ENCODE measurements at regions not wholly inside any gene's neighbourhood (a gene's known extent, or its start where the extent isn't known, plus 50 kb on each side); places are given as distances from the start of the nearest gene placed in this dataset.

DNA sequence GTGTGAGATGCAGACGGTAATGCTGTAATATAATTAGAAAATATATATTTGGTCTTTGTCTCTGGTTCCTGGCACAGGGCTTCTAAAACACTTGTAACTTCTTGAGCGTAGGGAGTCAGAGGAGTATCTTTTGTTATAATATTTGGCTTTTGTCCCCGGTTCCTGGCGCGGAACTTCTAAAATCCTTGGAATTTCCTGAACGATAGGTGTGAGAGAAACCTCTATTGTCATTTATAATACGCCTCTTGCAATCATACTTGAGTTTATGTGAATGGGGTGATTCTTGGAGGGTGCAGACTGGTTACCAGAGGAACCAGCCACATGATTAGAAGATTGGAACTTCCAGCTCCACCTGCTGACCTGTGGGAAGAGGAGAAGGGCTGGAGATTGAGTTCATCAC is 54.1 kb upstream of the ZBED5 start:
- ChIA-PET POLR2A (interaction anchor here (0.7 kb wide), 1 partner anchor 11 kb away, joined by 3 read pairs; no protein-coding TSS in a partner anchor), CTCF (no interaction called here)
- TF ChIP-seq L3MBTL2 (conservative IDR thresholded peaks at IDR 0.05) (no peak), CTBP1 (IDR thresholded peaks at IDR 0.05; ENCODE audit: borderline replicate concordance) (no peak), PKNOX1 (IDR thresholded peaks at IDR 0.05) (no peak), LEF1 (IDR thresholded peaks at IDR 0.05; ENCODE audit: borderline replicate concordance) (no peak), ZNF384 (IDR thresholded peaks at IDR 0.05) (no peak), BHLHE40 (IDR thresholded peaks at IDR 0.05; ENCODE audit: borderline replicate concordance) (no peak), SP1 (IDR thresholded peaks at IDR 0.05) (no peak), FOXM1 (IDR thresholded peaks at IDR 0.05; ENCODE audit: borderline replicate concordance) (no peak), TARDBP (IDR thresholded peaks at IDR 0.05) (no peak), FOXK2 (IDR thresholded peaks at IDR 0.05) (no peak), NFRKB (IDR thresholded peaks at IDR 0.05) (no peak), ARNT (IDR thresholded peaks at IDR 0.05) (no peak), FOXA1 (IDR thresholded peaks at IDR 0.05) (no peak), ELF4 (IDR thresholded peaks at IDR 0.05) (no peak), HDGF (IDR thresholded peaks at IDR 0.05; ENCODE audit: borderline replicate concordance) (no peak), SUZ12 (IDR thresholded peaks at IDR 0.05) (no peak)
- no peak for DNase-seq (ENCODE audit: extremely low spot score)

GRCh38 chr11:10909141-10909883 is 51.5 kb upstream of the ZBED5 start:
- ChIA-PET POLR2A (no interaction called here), CTCF (no interaction called here)
- no peak for DNase-seq (ENCODE audit: extremely low spot score)
- TF ChIP-seq HDGF (IDR thresholded peaks at IDR 0.05; ENCODE audit: borderline replicate concordance) (no peak), PKNOX1 (IDR thresholded peaks at IDR 0.05) (no peak), L3MBTL2 (conservative IDR thresholded peaks at IDR 0.05) (no peak), FOXK2 (IDR thresholded peaks at IDR 0.05) (no peak), ARNT (IDR thresholded peaks at IDR 0.05) (no peak), NFRKB (IDR thresholded peaks at IDR 0.05) (no peak), ELF4 (IDR thresholded peaks at IDR 0.05) (no peak), SP1 (IDR thresholded peaks at IDR 0.05) (no peak), FOXA1 (IDR thresholded peaks at IDR 0.05) (no peak), FOXM1 (IDR thresholded peaks at IDR 0.05; ENCODE audit: borderline replicate concordance) (no peak), SUZ12 (IDR thresholded peaks at IDR 0.05) (no peak), TARDBP (IDR thresholded peaks at IDR 0.05) (no peak), LEF1 (IDR thresholded peaks at IDR 0.05; ENCODE audit: borderline replicate concordance) (no peak), ZNF384 (IDR thresholded peaks at IDR 0.05) (no peak), BHLHE40 (IDR thresholded peaks at IDR 0.05; ENCODE audit: borderline replicate concordance) (no peak), CTBP1 (IDR thresholded peaks at IDR 0.05; ENCODE audit: borderline replicate concordance) (no peak)

GRCh38 chr11:10908215-10908951 is 50.5 kb upstream of the ZBED5 start:
- DNase-seq (ENCODE audit: extremely low spot score), result no peak
- CTCF ChIA-PET, result no interaction called here
- TF ChIP-seq FOXA1 (IDR thresholded peaks at IDR 0.05) (no peak), SP1 (IDR thresholded peaks at IDR 0.05) (no peak), ELF4 (IDR thresholded peaks at IDR 0.05) (no peak), PKNOX1 (IDR thresholded peaks at IDR 0.05) (no peak), TARDBP (IDR thresholded peaks at IDR 0.05) (no peak), CTBP1 (IDR thresholded peaks at IDR 0.05; ENCODE audit: borderline replicate concordance) (no peak), SUZ12 (IDR thresholded peaks at IDR 0.05) (no peak), ARNT (IDR thresholded peaks at IDR 0.05) (no peak), FOXK2 (IDR thresholded peaks at IDR 0.05) (no peak), NFRKB (IDR thresholded peaks at IDR 0.05) (no peak), LEF1 (IDR thresholded peaks at IDR 0.05; ENCODE audit: borderline replicate concordance) (no peak), L3MBTL2 (conservative IDR thresholded peaks at IDR 0.05) (no peak), HDGF (IDR thresholded peaks at IDR 0.05; ENCODE audit: borderline replicate concordance) (no peak), ZNF384 (IDR thresholded peaks at IDR 0.05) (no peak), BHLHE40 (IDR thresholded peaks at IDR 0.05; ENCODE audit: borderline replicate concordance) (no peak)
- POLR2A ChIA-PET, result no interaction called here
